GM12864 (cell line): ENCODE measurements at regions not wholly inside any gene's neighbourhood (a gene's known extent, or its start where the extent isn't known, plus 50 kb on each side); places are given as distances from the start of the nearest gene placed in this dataset.

Experiments used
- DNase-seq: peaks from one replicate; pipeline ENCODE4 v3.0.0-alpha.2; 2011; ENCODE audit warnings: low read depth
- H3K4me3 ChIP-seq: 2 replicates; pipeline ENCODE4 v1.5.1; 2011; ENCODE audit warnings: mild to moderate bottlenecking, low read depth, low read length, control low read depth
- TF ChIP-seq, protein P1 (sequence below): IDR thresholded peaks from 2 replicates; pipeline ENCODE4 v1.5.1; 2011; ENCODE audit warnings: low read depth, mild to moderate bottlenecking, moderate library complexity, low read length, control low read depth, inconsistent platforms; ENCODE audit errors: missing control alignments

- DNase-seq = no peak
- no peak overlapping the region for H3K4me3 ChIP-seq
- TF ChIP-seq, protein P1, sequence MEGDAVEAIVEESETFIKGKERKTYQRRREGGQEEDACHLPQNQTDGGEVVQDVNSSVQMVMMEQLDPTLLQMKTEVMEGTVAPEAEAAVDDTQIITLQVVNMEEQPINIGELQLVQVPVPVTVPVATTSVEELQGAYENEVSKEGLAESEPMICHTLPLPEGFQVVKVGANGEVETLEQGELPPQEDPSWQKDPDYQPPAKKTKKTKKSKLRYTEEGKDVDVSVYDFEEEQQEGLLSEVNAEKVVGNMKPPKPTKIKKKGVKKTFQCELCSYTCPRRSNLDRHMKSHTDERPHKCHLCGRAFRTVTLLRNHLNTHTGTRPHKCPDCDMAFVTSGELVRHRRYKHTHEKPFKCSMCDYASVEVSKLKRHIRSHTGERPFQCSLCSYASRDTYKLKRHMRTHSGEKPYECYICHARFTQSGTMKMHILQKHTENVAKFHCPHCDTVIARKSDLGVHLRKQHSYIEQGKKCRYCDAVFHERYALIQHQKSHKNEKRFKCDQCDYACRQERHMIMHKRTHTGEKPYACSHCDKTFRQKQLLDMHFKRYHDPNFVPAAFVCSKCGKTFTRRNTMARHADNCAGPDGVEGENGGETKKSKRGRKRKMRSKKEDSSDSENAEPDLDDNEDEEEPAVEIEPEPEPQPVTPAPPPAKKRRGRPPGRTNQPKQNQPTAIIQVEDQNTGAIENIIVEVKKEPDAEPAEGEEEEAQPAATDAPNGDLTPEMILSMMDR = no peak
Observed at GRCh38 chr14:42664190-42664589, 1057.5 kb downstream of the LRFN5 start.

DNA sequence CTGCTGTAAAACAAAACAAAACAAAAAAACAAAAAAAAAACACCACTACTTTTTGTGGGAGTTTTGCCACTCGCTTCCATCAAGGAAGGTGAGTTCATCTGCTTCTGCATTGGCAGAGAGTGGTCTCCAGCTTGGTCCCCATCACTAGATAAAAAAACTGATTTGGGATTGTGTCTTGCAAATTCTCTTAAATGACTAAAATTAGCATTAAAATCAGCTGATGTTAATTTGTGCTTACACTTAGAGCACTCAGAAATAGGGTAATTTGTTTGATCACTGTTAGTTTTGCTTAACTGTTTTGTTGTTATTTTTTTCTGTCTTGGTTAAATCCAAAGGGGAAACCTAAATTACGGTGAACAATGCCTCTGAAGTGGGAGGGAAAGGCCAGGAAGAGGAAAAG is 1048.0 kb downstream of the LRFN5 start:
- no peak overlapping the region for H3K4me3 ChIP-seq
- TF ChIP-seq, protein P1 = no peak
- no peak for DNase-seq

- no peak for DNase-seq
- TF ChIP-seq, protein P1 = no peak
- no peak overlapping the region for H3K4me3 ChIP-seq
Observed at GRCh38 chr14:42642787-42643186, 1036.1 kb downstream of the LRFN5 start.

GRCh38 chr14:42633504-42634095 is 1026.9 kb downstream of the LRFN5 start:
- DNase-seq = no peak
- TF ChIP-seq, protein P1 = no peak
- no peak overlapping the region for H3K4me3 ChIP-seq

DNA sequence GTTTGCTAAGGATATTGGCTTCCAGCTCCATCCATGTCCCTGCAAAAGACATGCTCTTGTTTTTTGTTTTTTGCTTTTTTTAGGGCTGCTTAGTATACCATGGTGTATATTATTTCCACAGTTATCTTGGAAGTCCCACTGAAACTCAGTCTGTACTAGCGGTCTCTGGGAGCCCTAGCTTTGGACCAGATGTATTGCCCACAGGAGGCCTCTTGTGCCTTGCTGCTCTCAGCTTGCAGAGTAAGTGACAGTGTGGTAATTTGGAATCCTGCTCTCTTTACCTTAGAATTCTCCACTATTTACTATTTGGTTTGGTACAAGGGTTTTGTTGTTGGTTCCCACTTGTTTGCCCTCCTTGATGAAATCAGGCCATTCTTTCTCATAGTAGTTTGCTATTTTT is 1022.9 kb downstream of the LRFN5 start:
- DNase-seq = no peak
- TF ChIP-seq, protein P1 = no peak
- no peak overlapping the region for H3K4me3 ChIP-seq

DNA sequence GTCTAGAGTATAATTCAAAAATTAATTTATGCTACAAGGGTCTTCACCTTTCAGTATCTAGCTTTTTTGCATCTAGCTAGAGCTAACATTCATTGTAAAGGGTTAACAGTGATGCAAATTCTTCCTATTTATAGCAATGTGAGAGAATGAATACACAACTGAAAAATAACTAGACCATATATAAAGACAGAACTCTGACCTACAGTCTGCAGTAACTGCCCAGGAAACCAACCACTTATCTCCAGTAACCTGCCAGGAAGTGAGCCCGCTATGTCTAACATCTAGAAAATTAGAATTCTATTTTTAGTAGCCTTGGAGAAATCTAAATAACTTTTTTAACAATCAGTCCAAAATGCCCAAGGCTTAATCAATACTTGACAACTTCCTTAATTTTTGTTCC is 1021.9 kb downstream of the LRFN5 start:
- TF ChIP-seq, protein P1 = no peak
- H3K4me3 ChIP-seq = no peak overlapping the region
- DNase-seq = no peak

GRCh38 chr14:42626986-42627385 is 1020.3 kb downstream of the LRFN5 start:
- DNase-seq = no peak
- TF ChIP-seq, protein P1 = no peak
- no peak overlapping the region for H3K4me3 ChIP-seq
